Stimulated activated memory B cell treated with anti-CD40 and anti-IgM and Interleukin-4, amounts not matched to agents 10 μg/mL and 1 μg/mL and 100 μg/mL, for 72 hours (primary cell): ENCODE measurements at regions not wholly inside any gene's neighbourhood (a gene's known extent, or its start where the extent isn't known, plus 50 kb on each side); places are given as distances from the start of the nearest gene placed in this dataset.
"Not testable (repeated sequence)": the region's sequence is repeated elsewhere in the genome, so short reads cannot be mapped to it uniquely, and the experiment has no call there.

Source experiments
- ATAC-seq: fragments of 150-1000 bp; cut with Tn5 transposase; 2 replicates; pipeline ENCODE4 v1.10.0; 2021
- H3K27ac Mint-ChIP-seq: one replicate; pipeline ENCODE4 v1.8.0; 2022; ENCODE audit warnings: mild to moderate bottlenecking, mixed read lengths
- H3K27me3 Mint-ChIP-seq: one replicate; pipeline ENCODE4 v1.8.0; 2022; ENCODE audit warnings: mixed read lengths
- H3K36me3 Mint-ChIP-seq: one replicate; pipeline ENCODE4 v1.8.0; 2022; ENCODE audit warnings: mixed read lengths
- H3K4me1 Mint-ChIP-seq: one replicate; pipeline ENCODE4 v1.8.0; 2022; ENCODE audit warnings: mixed read lengths
- H3K4me3 Mint-ChIP-seq: one replicate; pipeline ENCODE4 v1.8.0; 2022; ENCODE audit warnings: mild to moderate bottlenecking, moderate library complexity, mixed read lengths
- H3K9me3 Mint-ChIP-seq: one replicate; pipeline ENCODE4 v1.8.0; 2022; ENCODE audit warnings: mixed read lengths

GRCh38 chr11:101717619-101718018, 133.8 kb upstream of the TRPC6 start:
- no peak for ATAC-seq
- Mint-ChIP-seq H3K4me3 (no peak overlapping the region), H3K4me1 (no peaks in the 10 kb centered on the region), H3K27ac (no peak overlapping the region), H3K9me3 (no peaks in the 10 kb centered on the region), H3K27me3 (no peaks in the 10 kb centered on the region), H3K36me3 (no peaks in the 10 kb centered on the region)

GRCh38 chr11:101715281-101715680, 131.5 kb upstream of the TRPC6 start:
- H3K4me3 Mint-ChIP-seq = no peak overlapping the region
- no peaks in the 10 kb centered on the region for H3K4me1 Mint-ChIP-seq
- H3K27me3 Mint-ChIP-seq = no peaks in the 10 kb centered on the region
- peaks cover 2% of the 10 kb centered on the region for H3K9me3 Mint-ChIP-seq
- no peak overlapping the region for H3K27ac Mint-ChIP-seq
- ATAC-seq = no peak
- H3K36me3 Mint-ChIP-seq = no peaks in the 10 kb centered on the region

GRCh38 chr11:101707477-101707876, 123.7 kb upstream of the TRPC6 start:
- no peaks in the 10 kb centered on the region for H3K27me3 Mint-ChIP-seq
- peaks cover 3% of the 10 kb centered on the region for H3K9me3 Mint-ChIP-seq
- no peak overlapping the region for H3K27ac Mint-ChIP-seq
- H3K4me3 Mint-ChIP-seq = no peak overlapping the region
- no peak for ATAC-seq
- H3K4me1 Mint-ChIP-seq = no peaks in the 10 kb centered on the region
- no peaks in the 10 kb centered on the region for H3K36me3 Mint-ChIP-seq

- Mint-ChIP-seq H3K4me1 (no peaks in the 10 kb centered on the region), H3K27ac (no peak overlapping the region), H3K9me3 (peaks cover 3% of the 10 kb centered on the region), H3K4me3 (no peak overlapping the region), H3K27me3 (no peaks in the 10 kb centered on the region), H3K36me3 (no peaks in the 10 kb centered on the region)
- ATAC-seq = no peak
Measured at GRCh38 chr11:101706541-101706940, 122.7 kb upstream of the TRPC6 start.

- Mint-ChIP-seq H3K4me1 (no peaks in the 10 kb centered on the region), H3K27ac (no peak overlapping the region), H3K9me3 (peaks cover 3% of the 10 kb centered on the region), H3K27me3 (no peaks in the 10 kb centered on the region), H3K4me3 (no peak overlapping the region), H3K36me3 (no peaks in the 10 kb centered on the region)
- ATAC-seq = no peak
Measured at GRCh38 chr11:101705972-101706371, 122.2 kb upstream of the TRPC6 start.

- H3K27ac Mint-ChIP-seq, H3K27me3 Mint-ChIP-seq, H3K4me1 Mint-ChIP-seq, ATAC-seq, H3K9me3 Mint-ChIP-seq, H3K4me3 Mint-ChIP-seq, H3K36me3 Mint-ChIP-seq: not testable (repeated sequence)
Measured at GRCh38 chr11:101694869-101695268, 111.1 kb upstream of the TRPC6 start.

GRCh38 chr11:101692980-101693379, 109.2 kb upstream of the TRPC6 start:
- Mint-ChIP-seq H3K4me1 (no peaks in the 10 kb centered on the region), H3K27ac (no peak overlapping the region), H3K27me3 (no peaks in the 10 kb centered on the region), H3K9me3 (peaks cover 14% of the 10 kb centered on the region), H3K36me3 (no peaks in the 10 kb centered on the region), H3K4me3 (no peak overlapping the region)
- ATAC-seq = no peak

- Mint-ChIP-seq H3K4me3 (no peak overlapping the region), H3K9me3 (peaks cover 14% of the 10 kb centered on the region), H3K4me1 (no peaks in the 10 kb centered on the region), H3K36me3 (no peaks in the 10 kb centered on the region), H3K27ac (no peak overlapping the region), H3K27me3 (no peaks in the 10 kb centered on the region)
- ATAC-seq = no peak
Measured at GRCh38 chr11:101686514-101686913, 102.7 kb upstream of the TRPC6 start.

GRCh38 chr11:101668236-101668635, 84.4 kb upstream of the TRPC6 start:
- H3K27ac Mint-ChIP-seq = no peak overlapping the region
- H3K36me3 Mint-ChIP-seq = no peaks in the 10 kb centered on the region
- H3K27me3 Mint-ChIP-seq = no peaks in the 10 kb centered on the region
- no peak overlapping the region for H3K4me3 Mint-ChIP-seq
- H3K4me1 Mint-ChIP-seq = no peaks in the 10 kb centered on the region
- no peak for ATAC-seq
- no peaks in the 10 kb centered on the region for H3K9me3 Mint-ChIP-seq

GRCh38 chr11:101666916-101667315, 83.1 kb upstream of the TRPC6 start:
- Mint-ChIP-seq H3K27ac (no peak overlapping the region), H3K36me3 (no peaks in the 10 kb centered on the region), H3K27me3 (no peaks in the 10 kb centered on the region), H3K4me3 (no peak overlapping the region), H3K4me1 (no peaks in the 10 kb centered on the region), H3K9me3 (peaks cover 8% of the 10 kb centered on the region)
- ATAC-seq = no peak

- Mint-ChIP-seq H3K36me3 (no peaks in the 10 kb centered on the region), H3K27ac (no peak overlapping the region), H3K9me3 (peaks cover 16% of the 10 kb centered on the region), H3K27me3 (no peaks in the 10 kb centered on the region), H3K4me1 (no peaks in the 10 kb centered on the region), H3K4me3 (no peak overlapping the region)
- ATAC-seq = no peak
Measured at GRCh38 chr11:101661559-101661958, 77.8 kb upstream of the TRPC6 start.
